Renal pelvis (tissue), 1 donor: ENCODE measurements at regions not wholly inside any gene's neighbourhood (a gene's known extent, or its start where the extent isn't known, plus 50 kb on each side); places are given as distances from the start of the nearest gene placed in this dataset.

ENCODE experiments used
- DNase-seq: peaks from one replicate; pipeline ENCODE4 v3.0.0-alpha.2; 2013

DNA sequence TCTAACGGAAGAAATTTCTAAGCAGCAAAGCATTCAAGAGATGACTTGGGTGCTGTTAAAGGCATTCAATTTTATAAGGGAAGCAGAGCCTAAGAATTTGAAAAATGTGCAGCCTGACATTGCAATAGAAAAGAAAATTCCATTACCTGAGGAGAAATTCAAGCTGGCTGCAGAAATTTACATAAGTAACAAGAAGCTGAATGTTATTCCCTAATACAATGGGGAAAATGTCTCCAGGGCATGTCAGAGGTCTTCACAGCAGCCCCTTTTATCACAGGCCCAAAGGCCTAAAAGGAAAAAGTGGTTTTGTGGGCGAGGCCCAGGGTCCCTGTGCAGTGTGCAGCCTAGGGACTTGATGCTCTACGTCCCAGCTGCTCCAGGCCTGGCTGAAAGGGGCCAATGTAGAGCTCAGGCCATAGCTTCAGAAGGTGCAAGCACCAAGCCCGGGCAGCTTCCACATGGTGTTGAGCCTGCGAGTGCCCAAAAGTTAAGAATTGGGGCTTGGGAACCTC is 306.7 kb downstream of the RDH14 start:
- no peak for DNase-seq

- DNase-seq: no peak
Measured at GRCh38 chr2:18251486-18251885, 309.0 kb downstream of the RDH14 start.

DNA sequence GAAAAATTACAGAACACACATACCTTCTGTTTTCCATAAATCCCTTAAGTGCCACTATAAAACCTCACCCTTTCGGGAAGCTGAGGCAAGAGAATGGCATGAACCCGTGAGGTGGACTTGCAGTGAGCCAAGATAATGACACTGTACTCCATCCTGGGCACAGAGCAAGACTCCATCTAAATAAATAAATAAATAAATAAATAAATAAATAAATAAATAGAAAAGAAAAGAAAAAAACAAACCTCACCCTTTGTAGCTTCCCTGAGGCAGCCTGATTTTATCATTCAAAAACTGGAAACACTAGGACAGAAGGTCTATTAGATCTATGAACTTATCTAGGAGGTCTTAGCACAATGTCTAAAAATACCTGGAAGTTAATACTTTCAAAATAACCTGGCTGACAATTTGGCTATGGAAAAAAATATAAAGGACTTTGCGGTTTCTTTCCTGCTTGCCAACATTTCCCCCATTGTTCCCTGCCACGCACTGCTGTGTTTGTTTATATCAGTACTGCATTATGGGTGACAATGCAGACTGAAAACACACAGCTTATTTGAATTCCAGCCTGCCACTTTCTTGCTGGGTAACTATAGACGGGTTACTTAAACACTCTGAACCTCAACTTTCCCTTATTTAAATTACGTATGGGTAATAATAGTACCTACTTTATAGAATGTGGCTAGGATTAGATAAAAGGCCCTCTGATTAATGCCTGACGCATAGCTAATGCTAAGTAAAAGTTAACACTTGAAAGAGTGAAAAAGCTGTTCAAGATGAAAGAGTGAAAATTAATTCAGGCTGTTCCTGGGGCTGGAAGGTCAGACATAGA is 313.0 kb downstream of the RDH14 start:
- no peak for DNase-seq

GRCh38 chr2:18245375-18245774 is 315.1 kb downstream of the RDH14 start:
- no peak for DNase-seq

DNA sequence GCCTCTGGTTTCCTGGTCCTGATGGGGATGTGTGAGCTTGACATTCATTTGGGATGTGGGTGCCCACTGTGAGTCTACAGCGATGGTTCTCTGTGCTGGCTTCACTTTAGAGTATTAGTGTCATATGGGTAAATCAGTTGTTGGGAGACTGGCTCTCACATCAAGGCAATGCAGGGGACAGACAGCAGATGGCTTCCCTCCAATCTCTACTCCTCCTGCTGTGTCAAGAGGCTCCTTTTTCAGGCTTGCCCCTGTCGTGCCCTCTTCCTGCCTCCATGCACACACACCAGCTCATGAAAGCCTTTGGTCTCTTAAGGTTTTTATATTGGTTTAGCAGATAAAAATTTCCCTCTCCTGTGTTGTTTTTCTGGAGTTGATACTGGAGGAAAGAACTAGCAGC is 315.6 kb downstream of the RDH14 start:
- DNase-seq: no peak

GRCh38 chr2:18243816-18244215 is 316.6 kb downstream of the RDH14 start:
- no peak for DNase-seq

DNA sequence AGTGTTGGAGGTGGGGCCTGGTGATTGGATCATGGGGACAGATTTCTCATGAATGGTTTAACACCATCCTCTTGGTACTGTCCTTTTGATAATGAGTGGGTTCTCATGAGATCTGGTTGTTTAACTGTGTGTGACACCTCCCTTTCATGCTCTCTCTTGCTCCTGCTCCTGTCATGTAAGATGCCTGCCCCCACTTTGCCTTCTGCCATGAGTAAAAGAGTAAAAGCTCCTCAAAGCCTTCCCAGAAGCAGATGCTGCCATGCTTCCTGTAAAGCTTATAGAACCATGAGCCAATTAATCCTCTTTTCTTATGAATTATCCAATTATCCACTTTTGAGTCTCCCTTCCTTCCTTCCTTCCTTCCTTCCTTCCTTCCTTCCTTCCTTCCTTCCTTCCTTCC is 317.7 kb downstream of the RDH14 start:
- DNase-seq: no peak

- no peak for DNase-seq
Measured at GRCh38 chr2:18238209-18238608, 322.2 kb downstream of the RDH14 start.

DNA sequence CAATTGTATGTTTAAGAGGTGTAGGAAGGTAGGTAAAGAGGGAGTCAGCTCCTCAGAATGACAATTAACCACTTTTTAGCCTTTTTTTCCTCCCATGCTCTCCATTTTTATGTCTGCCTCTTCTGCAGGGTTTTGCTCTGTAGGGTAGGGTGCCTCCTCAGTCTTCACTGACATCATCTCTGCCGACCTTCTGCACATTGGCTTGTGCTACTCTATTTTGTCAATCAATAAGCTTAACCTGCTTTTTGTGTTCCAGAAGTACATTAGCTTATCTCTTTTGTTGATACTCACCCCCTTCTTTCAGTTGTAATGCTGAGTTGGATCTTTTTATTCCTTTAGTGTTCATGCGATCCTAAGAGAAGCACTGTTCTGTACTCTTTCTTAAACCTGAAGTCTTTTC is 323.2 kb downstream of the RDH14 start:
- no peak for DNase-seq

DNA sequence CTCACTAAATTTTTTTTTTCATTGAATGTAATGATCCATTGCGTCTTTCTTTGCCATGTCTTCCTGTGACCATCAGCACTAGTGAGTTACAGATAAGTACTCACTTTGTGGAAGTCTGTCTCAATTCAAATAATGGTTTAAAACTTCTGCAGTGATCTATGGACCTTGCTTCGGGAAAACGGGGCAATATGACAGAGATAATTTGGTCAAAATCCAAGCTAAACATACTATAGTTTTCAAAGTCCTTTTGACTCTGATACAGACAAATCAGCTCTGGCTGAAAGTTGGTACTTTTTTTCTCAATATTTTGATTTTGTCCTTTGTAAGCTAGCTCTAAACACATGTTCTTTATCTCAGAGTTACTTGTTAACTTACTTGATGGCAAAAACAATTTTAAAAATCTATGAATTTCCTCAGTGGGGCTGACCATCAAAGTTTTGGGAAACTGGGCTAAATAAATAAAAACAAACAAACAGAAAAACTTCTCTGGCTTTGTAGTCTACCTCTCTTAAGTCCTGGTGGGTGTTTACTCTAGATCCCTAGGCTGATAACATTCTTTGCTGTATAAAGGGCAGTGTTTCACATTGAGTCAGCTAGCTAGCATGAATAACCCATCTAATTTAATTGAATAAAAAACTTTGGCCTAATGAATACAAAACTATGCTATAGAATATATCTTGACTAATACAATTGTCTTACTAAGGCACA is 327.6 kb downstream of the RDH14 start:
- DNase-seq: no peak

- no peak for DNase-seq
Measured at GRCh38 chr2:18230668-18231067, 329.8 kb downstream of the RDH14 start.

DNA sequence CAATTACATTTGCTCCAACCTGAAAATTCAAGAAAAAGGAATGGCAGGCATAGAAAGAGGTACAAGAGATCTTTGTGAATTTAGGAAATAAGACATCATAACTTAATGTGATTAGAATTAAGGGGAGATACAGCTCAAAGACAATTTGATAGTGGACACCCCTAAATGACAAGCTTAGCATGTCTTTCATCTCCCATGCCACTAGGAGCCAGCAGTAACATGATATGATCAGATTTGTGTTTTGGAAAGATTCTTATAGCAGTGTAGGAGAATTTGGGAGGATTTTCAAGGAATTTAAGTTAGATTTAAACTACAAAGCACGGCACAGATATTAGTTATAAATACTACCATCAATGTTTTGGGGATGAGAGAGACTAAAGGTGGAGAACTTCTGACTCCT is 340.8 kb downstream of the RDH14 start:
- no peak for DNase-seq

- DNase-seq: no peak
Measured at GRCh38 chr2:18218160-18218933, 339.9 kb downstream of the KCNS3 start.

DNA sequence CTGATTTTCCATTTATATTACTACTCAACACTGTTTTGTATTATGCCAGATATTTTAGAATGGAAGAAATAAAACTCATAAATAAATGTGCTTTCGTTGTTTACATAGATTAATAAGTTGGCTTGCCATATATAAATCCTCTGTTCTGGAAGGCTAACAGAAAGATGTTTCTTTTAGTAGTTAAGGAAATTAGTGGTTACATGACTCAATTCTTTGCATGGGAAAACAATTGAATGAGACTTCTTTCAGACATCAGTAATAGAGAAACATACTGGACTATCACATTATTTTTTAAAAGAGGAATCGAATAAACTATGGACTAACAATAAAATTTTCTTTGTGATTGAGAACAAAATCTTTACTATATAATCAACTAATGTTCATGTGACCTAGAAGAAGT is 336.5 kb downstream of the KCNS3 start:
- DNase-seq: no peak

- no peak for DNase-seq
Measured at GRCh38 chr2:18213986-18214385, 335.5 kb downstream of the KCNS3 start.

- DNase-seq: no peak
Measured at GRCh38 chr2:18209934-18210639, 331.6 kb downstream of the KCNS3 start.

- DNase-seq: no peak
Measured at GRCh38 chr2:18208956-18209355, 330.5 kb downstream of the KCNS3 start.

DNA sequence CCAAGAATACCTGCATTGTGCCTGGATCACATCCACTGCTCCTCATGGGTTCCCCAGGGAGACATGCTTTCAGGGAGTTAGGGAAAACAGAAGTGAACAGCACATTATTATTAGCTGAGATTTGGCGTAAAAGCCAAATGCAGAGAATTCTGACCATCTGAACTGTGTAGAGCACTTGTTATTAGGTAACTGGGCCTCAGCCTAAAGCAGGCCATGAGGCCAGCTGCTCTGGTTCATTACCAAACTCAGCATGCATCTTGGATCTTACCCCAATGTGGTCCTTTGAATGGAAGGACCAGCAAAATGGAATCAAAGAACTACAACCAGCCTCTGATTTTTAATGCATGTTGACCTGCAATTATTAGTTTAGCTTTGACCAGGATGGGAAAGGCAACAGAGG is 322.3 kb downstream of the KCNS3 start:
- DNase-seq: no peak

- DNase-seq: no peak
Measured at GRCh38 chr2:18198677-18199076, 320.2 kb downstream of the KCNS3 start.

- DNase-seq: no peak
Measured at GRCh38 chr2:18194161-18194560, 315.7 kb downstream of the KCNS3 start.

- no peak for DNase-seq
Measured at GRCh38 chr2:18186816-18187613, 308.5 kb downstream of the KCNS3 start.
